H1 (cell line): ENCODE measurements at regions not wholly inside any gene's neighbourhood (a gene's known extent, or its start where the extent isn't known, plus 50 kb on each side); places are given as distances from the start of the nearest gene placed in this dataset.

Experiments
- BCL11A ChIP-seq, 2 experiments: IDR thresholded peaks; one replicate each; pipeline ENCODE4 v1.6.1; 2011; ENCODE audit warnings: low read depth in 2 of 2, low read length in 2 of 2, mild to moderate bottlenecking in 2 of 2
- CTCF ChIP-seq, 3 experiments: IDR thresholded peaks; 1 replicate in 2 of 3; 2 replicates in 1 of 3; pipeline versions ENCODE4 v1.5.1 to v1.6.1; 2011; ENCODE audit warnings: low read length in 3 of 3, mild to moderate bottlenecking in 3 of 3, inconsistent platforms in 2 of 3, low read depth in 1 of 3, moderate library complexity in 1 of 3; ENCODE audit not compliant: insufficient read depth in 1 of 3; ENCODE audit errors: control extremely low read depth in 1 of 3
- EP300 ChIP-seq, 2 experiments: IDR thresholded peaks; 1 replicate in 1 of 2; 2 replicates in 1 of 2; pipeline ENCODE4 v1.6.1; 2011 to 2012; ENCODE audit warnings: low read depth in 2 of 2, low read length in 2 of 2, mild to moderate bottlenecking in 2 of 2, borderline replicate concordance in 1 of 2, inconsistent platforms in 1 of 2, moderate library complexity in 1 of 2
- PHF8 ChIP-seq: fragments of 200-600 bp; sonication (generic); conservative IDR thresholded peaks from 2 replicates; pipeline ENCODE4 v1.7.1; 2012; ENCODE audit warnings: low read depth, mild to moderate bottlenecking, inconsistent platforms, low read length, moderate library complexity
- POLR2A ChIP-seq, 2 experiments: IDR thresholded peaks; 1 replicate in 1 of 2; 2 replicates in 1 of 2; pipeline ENCODE4 v1.6.1; 2011; ENCODE audit warnings: low read depth in 2 of 2, low read length in 2 of 2, mild to moderate bottlenecking in 2 of 2; ENCODE audit errors: control extremely low read depth in 1 of 2
- POLR2AphosphoS5 ChIP-seq: IDR thresholded peaks from 2 replicates; pipeline ENCODE4 v1.6.1; 2011; ENCODE audit warnings: low read depth, low read length
- RAD21 ChIP-seq, 2 experiments: IDR thresholded peaks in 1 of 2; conservative IDR thresholded peaks in 1 of 2; 2 replicates each; pipeline ENCODE4 v1.6.1; 2011; ENCODE audit warnings: low read depth in 2 of 2, low read length in 2 of 2, improper control_type of control experiment in 1 of 2, inconsistent platforms in 1 of 2, mild to moderate bottlenecking in 1 of 2, moderate library complexity in 1 of 2
- TF ChIP-seq, protein P1 (sequence below): IDR thresholded peaks from 2 replicates; pipeline ENCODE4 v1.6.1; 2012; ENCODE audit warnings: low read length, inconsistent platforms

- TF ChIP-seq RAD21 (IDR thresholded peaks at IDR 0.05 in 1 of 2, conservative IDR thresholded peaks at IDR 0.05 in 1 of 2; ENCODE audit: low read depth in 2 of 2, low read length in 2 of 2) = no peak
- TF ChIP-seq EP300 (IDR thresholded peaks at IDR 0.05; ENCODE audit: borderline replicate concordance in 1 of 2, low read depth in 2 of 2, low read length in 2 of 2) = no peak
- no peak for TF ChIP-seq CTCF (IDR thresholded peaks at IDR 0.05; ENCODE audit: control extremely low read depth in 1 of 3, insufficient read depth in 1 of 3, low read depth in 1 of 3, low read length in 3 of 3)
- TF ChIP-seq, protein P1, sequence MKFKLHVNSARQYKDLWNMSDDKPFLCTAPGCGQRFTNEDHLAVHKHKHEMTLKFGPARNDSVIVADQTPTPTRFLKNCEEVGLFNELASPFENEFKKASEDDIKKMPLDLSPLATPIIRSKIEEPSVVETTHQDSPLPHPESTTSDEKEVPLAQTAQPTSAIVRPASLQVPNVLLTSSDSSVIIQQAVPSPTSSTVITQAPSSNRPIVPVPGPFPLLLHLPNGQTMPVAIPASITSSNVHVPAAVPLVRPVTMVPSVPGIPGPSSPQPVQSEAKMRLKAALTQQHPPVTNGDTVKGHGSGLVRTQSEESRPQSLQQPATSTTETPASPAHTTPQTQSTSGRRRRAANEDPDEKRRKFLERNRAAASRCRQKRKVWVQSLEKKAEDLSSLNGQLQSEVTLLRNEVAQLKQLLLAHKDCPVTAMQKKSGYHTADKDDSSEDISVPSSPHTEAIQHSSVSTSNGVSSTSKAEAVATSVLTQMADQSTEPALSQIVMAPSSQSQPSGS = no peak
- TF ChIP-seq BCL11A (IDR thresholded peaks at IDR 0.05; ENCODE audit: low read depth in 2 of 2, low read length in 2 of 2) = no peak
- no peak for TF ChIP-seq POLR2AphosphoS5
- no peak for TF ChIP-seq PHF8
- TF ChIP-seq POLR2A (IDR thresholded peaks at IDR 0.05; ENCODE audit: control extremely low read depth in 1 of 2, low read depth in 2 of 2, low read length in 2 of 2) = no peak
These were observed 70.7 kb upstream of the CCDC179 start for GRCh38 chr11:22930816-22931594.
